Right lobe of liver (tissue), 6 donors: ENCODE measurements at regions not wholly inside any gene's neighbourhood (a gene's known extent, or its start where the extent isn't known, plus 50 kb on each side); places are given as distances from the start of the nearest gene placed in this dataset.
"Not testable (repeated sequence)": the region's sequence is repeated elsewhere in the genome, so short reads cannot be mapped to it uniquely, and the experiment has no call there.

Experiments
- ATAC-seq, 4 donors: fragments of 200-7000 bp; cut with Tn5 transposase; one replicate each; pipeline ENCODE4 v1.9.1; 2020; ENCODE audit warnings: mild to moderate bottlenecking in 4 of 4, moderate library complexity in 4 of 4
- DNase-seq, 3 donors: peaks; one replicate each; pipeline ENCODE4 v3.0.0-alpha.2; 2020
- H3K27ac ChIP-seq, 3 donors: fragments of 200-600 bp; one replicate each; pipeline ENCODE4 v1.8.0; 2022
- H3K27me3 ChIP-seq, 2 donors: fragments of 200-600 bp; one replicate each; pipeline ENCODE4 v1.8.0; 2022
- H3K36me3 ChIP-seq, 4 donors: fragments of 200-600 bp; sonication (generic) in 1 of 4; one replicate each; pipeline versions ENCODE4 v1.5.1 to v1.8.0; 2017 to 2022; ENCODE audit warnings: control low read depth in 1 of 4
- H3K4me1 ChIP-seq, 4 donors: fragments of 200-600 bp; sonication (generic) in 1 of 4; one replicate each; pipeline versions ENCODE4 v1.5.1 to v1.8.0; 2017 to 2022; ENCODE audit warnings: control low read depth in 1 of 4
- H3K4me3 ChIP-seq, 3 donors: fragments of 200-600 bp; one replicate each; pipeline ENCODE4 v1.8.0; 2022
- H3K9me3 ChIP-seq, 4 donors: fragments of 200-600 bp; sonication (generic) in 1 of 4; one replicate each; pipeline versions ENCODE4 v1.5.1 to v1.8.0; 2017 to 2022; ENCODE audit warnings: control low read depth in 1 of 4
- CTCF ChIP-seq, 4 donors: fragments of 200-600 bp in 3 of 4; fragments of 450-650 bp in 1 of 4; IDR thresholded peaks; one replicate each; pipeline versions ENCODE4 v1.5.1 to v1.8.0; 2016 to 2022; ENCODE audit warnings: antibody characterized with exemption in 4 of 4, mild to moderate bottlenecking in 2 of 4
- POLR2A ChIP-seq: fragments of 450-650 bp; IDR thresholded peaks from one replicate; pipeline ENCODE4 v1.6.1; 2017; ENCODE audit warnings: antibody characterized with exemption, mild to moderate bottlenecking
- WGBS: methylation state at CpG from one replicate; pipeline ENCODE4 v1.1.6; 2018; ENCODE audit warnings: low coverage, low lambda C conversion rate; ENCODE audit not compliant: insufficient coverage; ENCODE audit errors: missing lambda C conversion rate; 5-methylcytosine and 5-hydroxymethylcytosine counted together
- intact Hi-C, 2 donors: fragments of 100-400 bp; cut with DNase I; formaldehyde crosslinking; loops; one replicate each; pipeline versions ENCODE4 v1.11.2 to v1.14.1; 2022
- donor health status: DM: no; HTN: yes; CAD: no.
- donor health status: DM: no; HTN: no; CAD: no.
- donor health status: DM: no; HTN: no; CAD: no.
- donor health status: DM: no; HTN: yes; CAD: no.
- donor health status: DM: no; HTN: yes; CAD: no.

- DNase-seq (no peak), ATAC-seq (no peak)
- Histone ChIP-seq H3K36me3 (no peaks in the 10 kb centered on the region), H3K4me1 (no peaks in the 10 kb centered on the region), H3K4me3 (no peak overlapping the region), H3K27me3 (no peaks in the 10 kb centered on the region), H3K9me3 (no peaks in the 10 kb centered on the region), H3K27ac (no peak overlapping the region)
- no peak for TF ChIP-seq POLR2A
- TF ChIP-seq CTCF (IDR thresholded peaks at IDR 0.05), result no peak
- WGBS, result 76% methylated on average over 3 of the region's 5 CpGs
- intact Hi-C loops, result no loop called here
Measured at GRCh38 chr3:64798316-64798715, 110.5 kb upstream of the ADAMTS9 start.

DNA sequence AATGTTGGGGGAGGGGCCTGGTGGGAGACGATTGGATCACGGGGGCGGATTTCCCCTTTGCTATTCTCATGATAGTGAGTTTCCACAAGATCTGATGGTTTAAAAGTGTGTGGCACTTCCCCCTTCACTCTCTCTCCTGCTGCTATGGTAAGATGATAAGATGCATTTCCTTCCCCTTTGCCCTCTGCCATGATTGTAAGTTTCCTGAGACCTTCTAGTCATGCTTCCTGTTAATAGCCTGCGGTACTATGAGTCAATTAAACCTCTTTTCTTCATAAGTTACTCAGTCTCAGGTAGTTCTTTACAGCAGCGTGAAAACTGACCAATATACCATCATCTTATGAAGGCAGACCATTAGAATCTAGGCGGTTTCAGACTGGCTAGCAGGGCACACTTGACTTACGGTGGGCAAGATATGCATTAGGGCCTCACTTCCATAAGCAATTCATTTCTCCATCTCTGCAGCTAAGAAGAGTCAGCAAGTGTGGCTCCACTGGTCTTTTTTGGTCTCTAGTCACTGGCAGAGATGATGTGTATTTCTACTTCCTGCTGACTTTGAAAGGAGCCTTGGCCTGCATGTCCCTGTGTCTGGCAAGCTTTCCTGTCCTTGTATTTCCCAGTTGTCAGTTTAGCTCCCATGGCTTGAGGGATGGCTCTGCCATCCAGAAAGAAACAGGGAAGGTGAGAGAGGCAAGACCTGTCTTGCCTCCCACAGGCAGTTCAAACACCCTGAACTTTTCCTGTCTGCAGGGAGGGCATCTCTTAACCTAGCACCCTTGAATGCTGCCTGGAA, 109.0 kb upstream of the ADAMTS9 start:
- ATAC-seq (peak in 3 of 4 donors; percentile 28 to 50 (median 42)), DNase-seq (no peak)
- Histone ChIP-seq H3K27ac (no peak overlapping the region), H3K9me3 (no peaks in the 10 kb centered on the region), H3K4me1 (no peaks in the 10 kb centered on the region), H3K27me3 (no peaks in the 10 kb centered on the region), H3K36me3 (no peaks in the 10 kb centered on the region), H3K4me3 (no peak overlapping the region)
- 35% methylated on average over 7 of the region's 7 CpGs for WGBS
- intact Hi-C loops, result no loop called here
- TF ChIP-seq POLR2A (no peak), CTCF (IDR thresholded peaks at IDR 0.05) (no peak)

- no peaks in the 10 kb centered on the region for H3K27me3 ChIP-seq
- no peaks in the 10 kb centered on the region for H3K36me3 ChIP-seq
- 65% methylated on average over 3 of the region's 3 CpGs for WGBS
- ATAC-seq (no peak), DNase-seq (no peak)
- no peaks in the 10 kb centered on the region for H3K9me3 ChIP-seq
- no peak for TF ChIP-seq CTCF (IDR thresholded peaks at IDR 0.05)
- no peak for TF ChIP-seq POLR2A
- H3K27ac ChIP-seq, result no peak overlapping the region
- no peak overlapping the region for H3K4me3 ChIP-seq
- no peaks in the 10 kb centered on the region for H3K4me1 ChIP-seq
- intact Hi-C loops, result no loop called here
Measured at GRCh38 chr3:64792445-64792844, 104.6 kb upstream of the ADAMTS9 start.

GRCh38 chr3:64789111-64789510, 101.3 kb upstream of the ADAMTS9 start:
- Histone ChIP-seq H3K36me3 (no peaks in the 10 kb centered on the region), H3K27me3 (no peaks in the 10 kb centered on the region), H3K27ac (no peak overlapping the region), H3K9me3 (no peaks in the 10 kb centered on the region), H3K4me1 (no peaks in the 10 kb centered on the region), H3K4me3 (no peak overlapping the region)
- no peak for ATAC-seq
- intact Hi-C loops, result no loop called here
- no peak for DNase-seq
- no peak for TF ChIP-seq CTCF (IDR thresholded peaks at IDR 0.05)
- no peak for TF ChIP-seq POLR2A
- WGBS, result 90% methylated on average over 4 of the region's 4 CpGs

DNA sequence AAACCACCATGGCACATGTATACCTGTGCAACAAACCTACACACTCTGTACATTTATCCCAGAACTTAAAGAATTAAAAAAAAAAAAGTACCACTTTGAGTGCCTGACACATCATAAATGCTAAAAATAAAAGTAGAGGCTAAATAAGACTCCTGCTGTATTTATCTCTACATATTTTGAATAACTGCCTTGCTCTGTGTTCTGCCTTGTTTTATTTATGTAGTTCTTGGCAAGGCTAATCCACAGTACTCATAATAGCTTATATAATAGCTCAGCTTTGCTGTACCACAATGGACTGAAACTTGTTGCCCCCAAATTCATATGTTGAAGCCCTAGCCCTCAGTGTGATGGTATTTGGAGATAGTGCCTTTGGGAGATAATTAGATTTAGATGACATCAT, 95.4 kb upstream of the ADAMTS9 start:
- H3K4me1 ChIP-seq, result no peaks in the 10 kb centered on the region
- H3K36me3 ChIP-seq, result no peaks in the 10 kb centered on the region
- TF ChIP-seq POLR2A, result no peak
- no peak for TF ChIP-seq CTCF (IDR thresholded peaks at IDR 0.05)
- no peak overlapping the region for H3K27ac ChIP-seq
- H3K9me3 ChIP-seq, result no peaks in the 10 kb centered on the region
- DNase-seq, result no peak
- H3K4me3 ChIP-seq, result no peak overlapping the region
- no peak for ATAC-seq
- intact Hi-C loops, result no loop called here
- H3K27me3 ChIP-seq, result no peaks in the 10 kb centered on the region

GRCh38 chr3:64780923-64781322, 93.1 kb upstream of the ADAMTS9 start:
- DNase-seq, intact Hi-C loops, H3K27me3 ChIP-seq: not testable (repeated sequence)

More at GRCh38 chr3:64780923-64781322, 93.1 kb upstream of the ADAMTS9 start:
- H3K36me3 ChIP-seq, H3K9me3 ChIP-seq, H3K27ac ChIP-seq, ATAC-seq, H3K4me1 ChIP-seq, H3K4me3 ChIP-seq: not testable (repeated sequence)
- WGBS, result 44% methylated on average over 4 of the region's 4 CpGs
